PFSK-1 (cell line): ENCODE measurements at regions not wholly inside any gene's neighbourhood (a gene's known extent, or its start where the extent isn't known, plus 50 kb on each side); places are given as distances from the start of the nearest gene placed in this dataset.

Experiments used
- FOXP2 ChIP-seq: optimal IDR thresholded peaks from 2 replicates; pipeline ENCODE3; 2011; ENCODE audit warnings: borderline replicate concordance, control low read depth, inconsistent platforms; ENCODE audit not compliant: insufficient read depth; ENCODE audit errors: extremely low read length, extremely low read depth
- POLR2AphosphoS5 ChIP-seq: IDR thresholded peaks from 2 replicates; pipeline ENCODE4 v1.6.1; 2012; ENCODE audit warnings: low read depth, mild to moderate bottlenecking, control low read depth, low read length, moderate library complexity
- REST ChIP-seq, 2 experiments: IDR thresholded peaks; 2 replicates each; pipeline versions ENCODE4 v1.6.1 to v1.8.0; 2011 to 2012; ENCODE audit warnings: low read depth in 2 of 2, low read length in 2 of 2, control low read depth in 1 of 2, inconsistent platforms in 1 of 2, mild to moderate bottlenecking in 1 of 2, moderate library complexity in 1 of 2; ENCODE audit not compliant: insufficient read depth in 1 of 2
- SIN3A ChIP-seq: IDR thresholded peaks from 2 replicates; pipeline ENCODE4 v1.6.1; 2012; ENCODE audit warnings: mild to moderate bottlenecking, low read length, moderate library complexity, borderline replicate concordance; ENCODE audit not compliant: insufficient read depth
- TAF1 ChIP-seq: IDR thresholded peaks from 2 replicates; pipeline ENCODE4 v1.6.1; 2012; ENCODE audit warnings: low read length, control low read depth, borderline replicate concordance; ENCODE audit not compliant: insufficient read depth

DNA sequence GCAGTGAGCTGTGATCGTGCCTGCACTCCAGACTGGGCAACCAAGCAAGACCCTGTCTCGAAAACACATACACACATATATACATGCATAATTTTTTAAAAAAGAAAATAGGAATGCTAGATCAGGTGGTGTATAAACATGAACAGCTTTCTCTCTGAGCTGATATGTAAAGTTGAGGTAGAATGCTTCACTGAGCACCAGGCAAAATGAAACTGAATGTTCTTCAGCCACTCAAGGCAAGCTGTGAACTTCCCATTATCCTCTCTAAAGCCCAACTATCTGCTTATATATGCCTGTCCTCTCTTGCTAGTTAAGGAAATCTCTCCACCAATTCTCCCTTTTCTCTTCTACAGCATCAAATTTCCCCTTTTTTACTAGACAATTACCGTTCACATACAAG is 93.0 kb downstream of the NUF2 start:
- no peak for TF ChIP-seq SIN3A
- TF ChIP-seq POLR2AphosphoS5 = no peak
- TF ChIP-seq TAF1 = no peak
- no peak for TF ChIP-seq FOXP2
- no peak for TF ChIP-seq REST (IDR thresholded peaks at IDR 0.05; ENCODE audit: insufficient read depth in 1 of 2, low read depth in 2 of 2, low read length in 2 of 2)

DNA sequence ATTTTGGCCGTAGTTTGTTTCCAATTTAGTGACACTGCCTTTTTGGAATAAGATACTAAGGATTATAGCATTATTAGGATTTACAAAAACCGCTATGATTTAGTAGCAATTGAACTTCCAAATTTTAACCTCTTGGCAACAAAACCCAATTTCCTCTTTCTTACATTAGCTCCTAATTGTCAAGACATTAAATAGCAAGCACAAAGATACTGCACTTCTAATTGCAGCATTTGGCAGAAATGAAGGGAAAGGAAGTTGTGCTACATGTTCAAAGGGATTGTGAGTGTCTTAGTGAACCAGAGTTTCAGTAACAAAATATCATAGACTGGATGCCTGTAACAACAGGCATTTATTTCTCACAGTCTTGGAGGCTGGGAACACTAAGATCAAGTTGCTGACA is 99.9 kb downstream of the NUF2 start:
- TF ChIP-seq SIN3A (no peak), REST (IDR thresholded peaks at IDR 0.05; ENCODE audit: insufficient read depth in 1 of 2, low read depth in 2 of 2, low read length in 2 of 2) (no peak), POLR2AphosphoS5 (no peak)

GRCh38 chr1:163422738-163423404 is 101.1 kb downstream of the NUF2 start:
- no peak for TF ChIP-seq REST (IDR thresholded peaks at IDR 0.05; ENCODE audit: insufficient read depth in 1 of 2, low read depth in 2 of 2, low read length in 2 of 2)
- no peak for TF ChIP-seq SIN3A
- no peak for TF ChIP-seq TAF1
- TF ChIP-seq FOXP2 = no peak
- TF ChIP-seq POLR2AphosphoS5 = no peak

GRCh38 chr1:163426505-163427251 is 104.9 kb downstream of the NUF2 start:
- TF ChIP-seq POLR2AphosphoS5 (no peak), TAF1 (no peak), FOXP2 (no peak), REST (IDR thresholded peaks at IDR 0.05; ENCODE audit: insufficient read depth in 1 of 2, low read depth in 2 of 2, low read length in 2 of 2) (no peak), SIN3A (no peak)
